NCI-H69 (cell line): ENCODE measurements at regions not wholly inside any gene's neighbourhood (a gene's known extent, or its start where the extent isn't known, plus 50 kb on each side); places are given as distances from the start of the nearest gene placed in this dataset.
"Not testable (repeated sequence)": the region's sequence is repeated elsewhere in the genome, so short reads cannot be mapped to it uniquely, and the experiment has no call there.

Experiments
- DNase-seq: peaks from one replicate; lab custom pipeline; 2025; lab: John Stamatoyannopoulos, UW

DNA sequence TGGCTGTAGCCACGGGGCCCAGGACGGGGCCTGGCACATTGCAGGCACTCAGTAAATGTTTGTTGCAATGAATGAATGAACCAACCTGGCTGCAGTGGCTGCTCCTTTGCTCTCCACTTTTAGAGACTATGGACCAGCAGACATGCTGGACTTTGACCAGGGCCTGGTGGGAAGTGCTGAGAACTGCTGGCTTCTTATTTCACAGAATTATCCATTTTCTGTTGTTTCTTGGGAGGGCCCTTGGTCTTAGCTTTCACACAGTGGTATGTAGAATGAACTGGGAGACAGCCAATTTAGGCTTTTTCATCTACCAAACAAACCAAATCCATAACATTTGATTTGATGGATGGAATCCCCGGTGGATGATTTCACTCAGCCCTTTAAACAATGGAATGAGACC lies 78.0 kb upstream of the LHFPL2 start:
- no peak for DNase-seq

DNA sequence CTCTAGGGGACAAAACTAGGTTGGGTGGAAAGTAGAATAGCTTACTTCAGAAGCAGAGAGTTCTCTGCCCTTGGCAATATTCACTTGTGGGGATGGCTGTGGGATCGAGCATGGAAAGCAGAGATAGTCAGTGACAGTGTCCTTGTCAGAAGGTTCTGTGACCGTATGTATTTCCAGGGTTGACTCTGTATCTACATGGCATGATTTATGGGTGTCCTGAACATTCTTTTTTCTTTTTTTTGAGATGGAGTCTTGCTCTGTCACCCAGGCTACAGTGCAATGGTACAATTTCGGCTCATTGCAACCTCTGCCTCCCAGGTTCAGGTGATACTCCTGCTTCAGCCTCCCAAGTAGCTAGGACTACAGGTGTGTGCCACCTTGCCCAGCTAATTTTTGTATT lies 77.4 kb upstream of the LHFPL2 start:
- no peak for DNase-seq

DNA sequence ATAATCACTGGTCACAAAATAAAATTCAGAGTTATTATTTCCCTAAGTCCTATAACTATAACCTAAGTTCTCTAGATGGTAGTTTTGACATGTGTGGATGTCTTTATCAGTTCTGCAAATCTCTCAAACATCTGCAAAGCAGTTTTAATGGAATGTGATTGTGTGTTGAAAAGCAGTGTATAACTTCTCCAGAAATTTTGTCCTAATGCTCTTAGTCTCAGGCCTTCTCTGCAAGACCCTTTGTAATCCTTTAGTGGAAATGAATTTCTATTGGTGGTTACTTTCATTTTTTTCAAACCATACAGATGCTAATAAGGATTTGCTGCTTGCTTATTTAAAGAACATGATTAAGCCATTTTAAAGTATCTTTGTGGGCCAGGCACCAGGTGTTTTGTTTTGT lies 75.5 kb upstream of the LHFPL2 start:
- no peak for DNase-seq

DNA sequence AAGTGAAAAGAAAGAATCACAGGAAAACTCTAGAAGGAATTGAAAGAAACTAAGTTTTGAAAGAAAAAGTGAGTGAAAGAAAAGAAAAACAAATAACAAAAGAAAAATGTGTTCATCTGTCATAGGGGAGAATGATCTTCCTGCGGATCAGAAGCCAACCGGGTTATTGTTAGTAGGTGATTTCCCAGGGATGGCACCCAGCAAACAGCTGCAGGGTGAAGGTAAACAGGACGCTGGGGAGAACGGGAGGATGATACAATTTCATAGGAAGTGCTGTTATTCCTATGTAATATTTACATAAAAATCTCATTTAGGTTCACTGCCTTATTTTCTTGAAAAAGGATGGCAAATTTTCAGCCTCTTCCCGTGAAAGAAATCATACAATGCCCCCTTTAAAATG lies 72.4 kb upstream of the LHFPL2 start:
- peak; percentile 24 for DNase-seq

DNA sequence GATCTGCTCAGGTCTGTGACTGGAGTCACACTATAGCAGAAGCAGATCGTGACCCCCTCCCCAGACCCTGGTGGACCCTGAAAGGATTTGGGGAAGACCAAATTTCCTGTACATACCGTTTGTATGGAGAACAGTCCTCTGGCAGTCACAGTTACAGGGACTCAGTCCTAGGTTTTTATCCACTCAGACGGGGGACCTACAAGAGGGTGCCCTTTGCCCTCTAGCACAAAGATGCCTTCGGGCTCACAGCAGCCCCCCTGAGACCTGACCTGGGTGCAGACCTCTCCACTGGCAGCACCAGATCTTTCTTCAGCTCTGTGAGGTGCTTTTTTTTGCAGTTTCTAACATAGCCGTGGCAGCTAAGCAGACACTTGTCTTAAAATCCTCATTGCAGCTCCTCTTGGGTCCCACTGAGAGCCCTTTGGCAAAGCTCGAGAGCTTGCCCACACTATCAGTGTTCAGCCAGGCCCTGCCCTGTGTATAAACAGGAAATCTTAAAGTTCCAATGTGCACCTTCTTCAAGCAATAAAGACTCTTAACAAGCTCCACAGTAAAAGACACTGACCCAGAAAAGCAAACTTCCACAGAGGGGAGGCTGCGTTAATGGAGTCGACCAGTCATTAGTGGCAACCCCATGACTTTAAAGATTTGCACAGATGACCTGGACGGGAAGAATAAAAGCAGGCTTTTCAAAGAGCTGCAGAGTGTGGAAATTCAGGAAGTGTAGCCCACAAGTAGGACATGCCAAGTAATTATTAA lies 71.8 kb upstream of the LHFPL2 start:
- peak; percentile 17 for DNase-seq

DNA sequence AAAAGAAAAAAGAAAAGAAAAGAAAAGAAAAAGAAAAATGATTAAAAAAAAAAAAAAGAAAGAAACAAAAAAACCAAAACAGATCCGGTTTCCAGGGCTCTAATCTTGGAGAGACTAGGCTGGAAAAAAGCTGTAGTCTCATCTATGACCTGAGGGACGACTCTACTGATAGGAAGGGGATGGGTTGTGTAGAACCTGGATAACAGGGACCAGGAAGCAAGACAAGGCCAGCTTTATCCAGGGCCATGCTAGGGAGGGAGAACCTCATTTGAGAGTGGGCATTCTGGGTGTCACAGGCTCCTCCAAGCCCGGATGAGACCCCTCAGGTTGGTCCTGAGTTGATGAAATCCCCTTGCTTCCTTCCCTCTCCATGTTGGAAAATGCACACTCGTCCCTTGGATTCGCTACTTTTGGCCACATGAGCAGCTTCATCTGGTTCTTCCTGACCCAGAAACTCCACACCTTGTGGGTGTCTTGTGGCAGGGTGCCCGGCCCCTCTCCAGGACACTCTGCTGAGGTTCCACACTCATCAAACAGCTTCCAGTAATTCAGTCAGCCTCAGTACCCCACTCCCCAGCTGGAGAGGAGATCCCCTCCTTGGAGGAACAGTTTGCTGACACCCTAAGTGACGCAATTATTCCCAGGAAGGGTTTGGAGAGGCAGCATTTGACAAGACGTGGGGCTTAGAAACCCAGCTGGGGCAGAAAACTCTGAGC lies 71.1 kb upstream of the LHFPL2 start:
- no peak for DNase-seq

DNA sequence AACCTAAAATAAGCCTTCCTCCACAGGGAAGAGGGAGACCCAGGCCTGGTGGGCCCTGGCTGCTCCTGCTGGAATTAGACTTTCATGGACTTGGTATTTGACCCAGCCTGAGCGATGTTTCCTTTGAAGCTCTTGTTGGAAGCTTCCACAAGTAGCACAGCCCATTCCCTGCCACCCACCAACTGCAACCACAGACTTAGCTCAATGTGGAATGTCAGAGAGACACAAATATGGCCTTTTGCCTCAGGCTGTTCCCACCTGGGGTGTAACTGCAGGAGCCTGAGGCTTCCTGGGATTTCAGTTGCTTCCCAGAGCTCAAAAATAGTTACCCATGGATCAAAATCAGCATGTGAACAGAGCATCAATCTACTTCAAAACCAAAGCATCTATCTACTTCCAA lies 70.3 kb upstream of the LHFPL2 start:
- DNase-seq, result no peak

DNA sequence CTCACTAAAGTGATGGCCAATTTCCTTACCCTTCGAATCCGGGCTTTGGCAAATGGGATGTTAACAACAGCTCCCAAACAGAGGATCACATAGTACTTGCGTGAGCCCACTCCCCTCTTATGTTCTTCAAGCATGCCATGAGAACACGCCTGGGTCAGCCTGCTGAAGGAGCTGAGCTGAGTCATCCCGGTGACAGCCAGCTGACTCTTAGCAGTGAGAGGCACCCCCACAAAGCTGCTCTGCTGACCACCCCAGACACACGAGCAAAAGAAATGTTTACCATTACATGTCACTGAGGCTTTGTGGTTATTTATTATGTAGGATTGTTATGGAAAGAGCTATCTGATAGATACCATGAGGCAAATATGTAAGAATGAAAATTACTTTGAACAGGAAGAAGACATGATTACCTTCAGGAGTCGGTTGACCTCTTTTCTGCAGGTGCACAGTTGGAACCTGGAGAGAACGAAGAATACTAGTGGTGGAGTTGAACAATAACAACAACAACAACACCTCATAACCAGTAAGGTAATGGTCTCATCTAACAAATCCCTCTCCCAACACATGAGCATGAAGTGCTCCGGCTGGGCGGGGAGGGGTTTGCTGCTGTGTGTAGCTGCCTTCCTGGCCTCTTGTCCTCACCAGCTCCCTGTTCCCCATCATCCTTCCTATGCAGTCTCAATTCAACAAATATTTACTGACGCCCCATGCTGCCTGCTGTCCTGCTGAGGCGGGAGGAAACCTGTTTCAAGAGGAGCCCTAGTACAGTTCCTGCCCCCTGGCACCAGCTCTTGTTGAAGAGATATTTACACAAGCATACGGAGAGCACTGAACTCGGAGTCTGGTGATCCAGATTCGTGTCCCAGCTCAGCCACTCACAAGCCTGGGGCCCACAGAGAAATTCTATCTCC lies 69.4 kb upstream of the LHFPL2 start:
- peak; percentile 66 for DNase-seq

DNA sequence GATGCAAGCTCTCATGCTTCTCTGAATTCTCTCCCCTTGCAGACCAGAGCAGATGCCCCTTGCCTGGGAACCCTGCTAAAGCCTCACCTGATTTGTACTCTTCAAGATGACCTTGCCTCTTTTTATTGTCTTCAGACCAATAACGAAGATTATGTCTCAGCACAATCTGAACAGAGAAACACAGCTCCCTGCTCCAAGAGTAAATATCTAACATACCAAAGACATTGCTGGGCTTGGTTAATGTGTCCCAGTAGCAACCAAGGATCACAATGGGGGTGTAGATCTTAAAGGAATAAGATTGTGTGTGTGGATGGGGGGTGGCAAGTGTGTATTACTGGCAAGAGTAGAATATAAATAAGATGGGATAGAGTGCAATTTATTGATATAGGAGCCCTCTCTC lies 67.6 kb upstream of the LHFPL2 start:
- DNase-seq, result no peak

DNA sequence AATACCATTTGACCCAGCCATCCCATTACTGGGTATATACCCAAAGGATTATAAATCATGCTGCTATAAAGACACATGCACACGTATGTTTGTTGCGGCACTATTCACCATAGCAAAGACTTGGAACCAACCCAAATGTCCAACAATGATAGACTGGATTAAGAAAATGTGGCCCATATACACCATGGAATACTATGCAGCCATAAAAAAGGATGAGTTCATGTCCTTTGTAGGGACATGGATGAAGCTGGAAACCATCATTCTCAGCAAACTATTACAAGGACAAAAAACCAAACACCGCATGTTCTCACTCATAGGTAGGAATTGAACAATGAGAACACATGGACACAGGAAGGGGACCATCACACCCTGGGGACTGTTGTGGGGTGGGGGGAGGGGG lies 66.8 kb upstream of the LHFPL2 start:
- DNase-seq, result not testable (repeated sequence)

DNA sequence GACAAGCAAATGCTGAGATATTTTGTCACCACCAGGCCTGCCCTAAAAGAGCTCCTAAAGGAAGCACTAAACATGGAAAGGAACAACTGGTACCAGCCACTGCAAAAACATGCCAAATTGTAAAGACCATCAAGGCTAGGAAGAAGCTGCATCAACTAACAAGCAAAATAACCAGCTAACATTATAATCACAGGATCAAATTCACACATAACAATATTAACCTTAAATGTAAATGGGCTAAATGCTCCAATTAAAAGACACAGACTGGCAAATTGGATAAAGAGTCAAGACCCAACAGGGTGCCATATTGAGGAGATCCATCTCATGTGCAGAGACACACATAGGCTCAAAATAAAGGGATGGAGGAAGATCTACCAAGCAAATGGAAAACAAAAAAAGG lies 63.1 kb upstream of the LHFPL2 start:
- DNase-seq, result not testable (repeated sequence)

DNA sequence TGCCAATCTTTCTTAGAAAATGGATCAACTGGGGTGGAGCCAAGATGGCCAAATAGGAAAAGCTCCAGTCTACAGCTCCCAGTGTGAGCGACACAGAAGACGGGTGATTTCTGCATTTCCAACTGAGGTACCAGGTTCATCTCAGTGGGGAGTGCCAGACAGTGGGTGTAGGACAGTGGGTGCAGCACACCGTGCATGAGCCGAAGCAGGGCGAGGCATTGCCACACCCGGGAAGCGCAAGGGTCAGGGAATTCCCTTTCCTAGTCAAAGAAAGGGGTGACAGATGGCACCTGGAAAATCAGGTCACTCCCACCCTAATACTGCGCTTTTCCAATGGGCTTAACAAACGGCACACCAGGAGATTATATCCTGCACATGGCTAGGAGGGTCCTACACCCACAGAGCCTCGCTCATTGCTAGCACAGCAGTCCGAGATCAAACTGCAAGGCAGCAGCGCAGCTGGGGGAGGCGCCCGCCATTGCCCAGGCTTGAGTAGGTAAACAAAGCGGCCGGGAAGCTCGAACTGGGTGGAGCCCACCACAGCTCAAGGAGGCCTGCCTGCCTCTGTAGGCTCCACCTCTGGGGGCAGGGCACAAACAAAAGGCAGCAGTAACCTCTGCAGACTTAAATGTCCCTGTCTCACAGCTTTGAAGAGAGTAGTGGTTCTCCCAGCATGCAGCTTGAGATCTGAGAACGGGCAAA lies 61.3 kb upstream of the LHFPL2 start:
- DNase-seq, result not testable (repeated sequence)

DNA sequence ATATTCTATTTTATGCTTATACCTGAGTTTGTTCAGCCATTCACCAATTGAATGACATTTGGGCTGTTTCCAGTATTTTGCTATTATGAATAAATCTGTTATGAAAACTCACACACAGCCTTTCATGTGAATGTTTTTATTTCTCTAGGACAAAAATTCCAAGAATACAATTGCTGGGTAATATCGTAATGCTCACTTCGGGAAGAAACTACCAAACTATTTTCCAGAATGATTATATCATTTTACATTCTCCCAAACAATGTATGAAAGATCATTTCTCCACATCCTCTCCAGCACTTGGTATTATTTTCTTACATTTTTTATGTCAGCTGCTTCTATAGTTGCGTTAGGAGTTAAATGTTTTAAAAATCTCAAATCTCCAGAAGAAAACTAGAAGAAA lies 58.3 kb upstream of the LHFPL2 start:
- no peak for DNase-seq

DNA sequence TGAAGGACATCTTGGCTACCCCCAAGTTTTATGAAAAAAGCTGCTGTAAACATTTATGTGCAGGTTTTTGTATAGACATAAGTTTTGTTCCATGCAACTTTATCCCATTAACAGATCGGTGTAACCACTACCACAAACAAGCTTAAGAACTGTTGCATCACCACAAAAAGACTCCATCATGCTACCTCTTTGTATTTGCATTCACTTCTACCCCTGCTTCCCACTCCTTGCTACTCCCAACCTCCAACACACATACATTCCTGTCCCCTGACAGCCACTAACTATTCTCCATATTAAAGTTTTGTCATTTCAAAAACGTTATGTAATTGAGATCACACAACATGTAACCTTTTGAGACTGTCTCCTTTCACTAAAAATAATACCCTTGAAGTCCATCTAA lies 57.8 kb upstream of the LHFPL2 start:
- DNase-seq, result no peak

DNA sequence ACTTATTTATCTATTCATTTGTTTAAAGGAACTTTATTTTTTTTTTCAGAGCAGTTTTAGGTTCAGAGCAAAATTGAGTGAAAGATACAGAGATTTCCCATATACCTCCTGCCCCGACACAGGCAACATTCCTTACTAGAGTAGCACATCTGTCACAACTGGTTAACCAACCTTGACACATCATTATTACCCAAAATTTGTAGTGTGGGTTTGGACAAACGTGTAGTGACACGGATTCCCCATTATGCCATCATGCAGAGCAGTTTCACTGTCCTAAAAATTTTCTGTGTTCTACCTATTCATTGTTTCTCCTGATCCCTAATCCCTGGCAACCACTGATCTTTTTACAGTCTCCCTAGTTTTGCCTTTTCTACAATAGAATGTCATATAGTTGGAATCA lies 57.3 kb upstream of the LHFPL2 start:
- no peak for DNase-seq

DNA sequence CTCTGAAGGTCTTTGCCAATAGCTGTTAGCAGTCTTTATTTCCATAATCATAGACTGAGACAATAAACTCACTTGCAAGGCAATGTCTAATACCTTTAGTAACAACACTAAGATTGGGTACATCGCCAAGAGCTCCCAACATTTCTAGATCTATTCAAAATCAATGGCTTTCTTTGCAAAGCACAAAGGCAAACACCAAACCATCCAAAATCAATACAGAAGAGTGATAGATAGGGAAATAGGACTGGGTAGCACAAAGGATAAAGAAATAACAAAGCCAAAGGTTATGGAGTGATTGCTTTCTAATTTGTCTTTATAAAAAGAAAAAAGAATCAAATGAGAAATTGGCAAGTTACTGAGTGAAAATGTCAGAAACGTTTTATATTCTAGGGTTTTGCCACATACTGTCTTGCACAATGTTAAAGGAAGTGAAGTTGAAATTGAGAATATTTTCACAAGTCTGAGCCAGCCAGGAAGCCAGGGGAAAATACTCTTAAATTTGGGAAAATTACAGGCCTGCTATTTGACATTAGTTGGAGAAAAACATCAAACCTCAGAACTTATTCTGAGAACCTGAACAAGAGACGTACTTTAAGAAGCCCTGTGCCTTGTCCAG lies 53.3 kb upstream of the LHFPL2 start:
- no peak for DNase-seq

DNA sequence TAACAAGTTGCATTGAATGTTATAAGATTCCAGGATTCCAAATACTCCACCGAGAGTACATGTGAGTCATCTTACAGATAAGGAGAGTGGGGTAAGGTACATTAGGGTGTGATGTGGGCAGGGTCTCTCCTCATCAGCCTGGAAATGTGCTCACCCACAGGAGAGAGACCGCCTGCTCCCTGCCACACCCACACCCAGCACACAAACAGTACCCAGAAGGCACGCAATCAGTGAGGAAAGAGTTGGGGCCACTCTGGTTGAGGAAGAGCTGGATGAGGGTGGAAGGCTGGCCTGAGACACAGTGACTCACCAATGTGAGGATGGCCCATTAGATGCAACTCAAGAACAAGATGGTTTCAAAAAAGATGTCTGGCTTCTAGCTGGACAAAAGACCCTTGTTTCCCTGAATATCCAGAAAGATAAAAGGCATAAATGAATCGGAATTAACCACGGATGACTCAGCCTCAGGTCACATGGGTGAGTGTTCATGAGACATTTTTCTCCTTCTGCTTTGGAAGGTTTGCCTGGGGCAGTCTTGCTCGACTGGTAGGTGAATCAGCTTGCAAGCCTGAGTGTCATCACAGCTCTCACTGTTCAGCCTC lies 51.1 kb upstream of the LHFPL2 start:
- DNase-seq, result no peak

DNA sequence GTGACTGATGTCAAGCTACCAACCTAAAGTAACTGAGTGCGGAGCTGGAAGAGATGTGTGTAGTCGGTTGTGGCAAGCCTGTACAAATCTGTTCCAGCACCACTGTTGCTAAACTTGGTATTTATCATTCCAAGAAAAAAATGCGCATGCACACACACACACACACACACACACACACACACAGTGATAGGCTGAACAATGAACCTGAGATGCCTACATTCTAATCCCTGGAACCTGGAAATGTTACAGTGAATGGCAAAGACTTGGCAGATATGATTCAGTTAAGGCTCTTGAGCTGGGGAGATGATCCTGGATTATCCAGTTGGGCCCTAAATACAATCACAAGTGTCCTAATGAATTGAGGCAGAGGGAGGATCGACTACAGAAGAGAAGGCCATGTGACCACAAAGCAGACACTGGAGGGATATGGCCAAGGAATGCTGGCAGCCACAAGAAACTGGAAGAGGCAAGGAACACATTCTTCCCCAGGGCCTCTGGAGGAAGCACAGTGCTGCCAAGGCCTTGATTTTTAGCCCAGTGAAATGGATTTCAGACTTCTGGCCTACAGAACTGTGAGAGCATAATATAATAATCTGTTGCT lies 49.7 kb upstream of the LHFPL2 start:
- DNase-seq, result no peak
